Upper lobe of left lung (tissue), 6 donors: ENCODE measurements at regions not wholly inside any gene's neighbourhood (a gene's known extent, or its start where the extent isn't known, plus 50 kb on each side); places are given as distances from the start of the nearest gene placed in this dataset.

Experiments
- ATAC-seq, 2 donors: fragments of 200-7000 bp; cut with Tn5 transposase; one replicate each; pipeline ENCODE4 v1.9.1; 2022; ENCODE audit warnings: mild to moderate bottlenecking in 2 of 2, moderate library complexity in 2 of 2; ENCODE audit not compliant: low FRiP score in 2 of 2
- DNase-seq, 2 donors: peaks; one replicate each; pipeline ENCODE4 v3.0.0-alpha.2; 2019 to 2020
- H3K27ac ChIP-seq, 4 donors: fragments of 200-600 bp; sonication (generic); one replicate each; pipeline ENCODE4 v1.5.1; 2016 to 2019
- H3K27me3 ChIP-seq, 4 donors: fragments of 200-600 bp; sonication (generic); one replicate each; pipeline ENCODE4 v1.5.1; 2017 to 2019
- H3K36me3 ChIP-seq, 4 donors: fragments of 200-600 bp; sonication (generic); one replicate each; pipeline ENCODE4 v1.5.1; 2016 to 2019
- H3K4me1 ChIP-seq, 4 donors: fragments of 200-600 bp; sonication (generic); one replicate each; pipeline ENCODE4 v1.5.1; 2018 to 2019
- H3K4me3 ChIP-seq, 4 donors: fragments of 200-600 bp; sonication (generic); one replicate each; pipeline ENCODE4 v1.5.1; 2017 to 2019; ENCODE audit warnings: mild to moderate bottlenecking in 2 of 4, moderate library complexity in 1 of 4
- H3K9me3 ChIP-seq, 4 donors: fragments of 200-600 bp; sonication (generic); one replicate each; pipeline ENCODE4 v1.5.1; 2018 to 2019
- EP300 ChIP-seq, 4 donors: sonication (generic); formaldehyde crosslinking; IDR thresholded peaks; one replicate each; pipeline ENCODE4 v1.5.1; 2017; ENCODE audit warnings: antibody characterized with exemption in 4 of 4, control low read depth in 2 of 4
- POLR2A ChIP-seq, 4 donors: fragments of 450-650 bp; IDR thresholded peaks; one replicate each; pipeline ENCODE4 v1.5.1; 2016 to 2017; ENCODE audit warnings: antibody characterized with exemption in 4 of 4, mild to moderate bottlenecking in 2 of 4
- POLR2AphosphoS5 ChIP-seq, 2 donors: sonication (generic); formaldehyde crosslinking; IDR thresholded peaks; one replicate each; pipeline ENCODE4 v1.5.1; 2017; ENCODE audit warnings: antibody characterized with exemption in 2 of 2
- WGBS, 2 donors: methylation state at CpG; one replicate each; pipeline ENCODE4 v1.1.5; 2017 to 2018; 5-methylcytosine and 5-hydroxymethylcytosine counted together
- TF ChIP-seq, protein P1 (sequence below), 6 experiments: fragments of 450-650 bp in 4 of 6; fragments of 200-600 bp in 2 of 6; sonication (generic) in 2 of 6; IDR thresholded peaks; one replicate each; pipeline ENCODE4 v1.5.1; 2016 to 2019; ENCODE audit warnings: antibody characterized with exemption in 6 of 6
- donor health status: DM: no; HTN: no; CAD: no; lungs with moderate emphysema.
- donor health status: DM: no; HTN: yes; CAD: no; lungs with severe emphysema.

DNA sequence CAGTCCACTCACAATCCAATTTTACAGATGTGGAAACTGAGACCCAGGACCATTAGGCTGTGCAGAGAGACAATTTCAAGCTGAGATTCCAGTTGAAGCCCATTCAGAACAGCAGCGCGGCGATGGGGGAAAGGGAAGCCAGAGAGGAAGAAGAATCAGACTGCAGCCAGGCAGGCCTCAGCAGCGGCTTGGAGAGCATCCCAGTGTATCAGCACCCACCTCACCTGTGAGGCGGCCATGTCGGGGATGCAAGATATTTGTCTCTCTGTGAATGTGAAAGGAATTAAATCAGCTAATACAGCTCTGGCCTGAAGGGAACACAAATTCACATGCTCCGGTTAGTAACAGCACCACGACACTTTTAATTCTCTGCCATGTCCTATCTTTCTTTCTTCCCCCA, 198.0 kb upstream of the SOX11 start:
- ATAC-seq: no peak
- Histone ChIP-seq H3K9me3 (no peaks in the 10 kb centered on the region), H3K4me3 (no peak overlapping the region), H3K4me1 (no peaks in the 10 kb centered on the region), H3K27ac (no peak overlapping the region), H3K36me3 (no peaks in the 10 kb centered on the region), H3K27me3 (no peaks in the 10 kb centered on the region)
- no peak for DNase-seq
- 95 to 97% methylated on average over 8 of the region's 8 CpGs for WGBS, 2 donors
- TF ChIP-seq POLR2AphosphoS5 (IDR thresholded peaks at IDR 0.05) (no peak), EP300 (IDR thresholded peaks at IDR 0.05) (no peak), POLR2A (IDR thresholded peaks at IDR 0.05) (no peak)
- TF ChIP-seq, protein P1, sequence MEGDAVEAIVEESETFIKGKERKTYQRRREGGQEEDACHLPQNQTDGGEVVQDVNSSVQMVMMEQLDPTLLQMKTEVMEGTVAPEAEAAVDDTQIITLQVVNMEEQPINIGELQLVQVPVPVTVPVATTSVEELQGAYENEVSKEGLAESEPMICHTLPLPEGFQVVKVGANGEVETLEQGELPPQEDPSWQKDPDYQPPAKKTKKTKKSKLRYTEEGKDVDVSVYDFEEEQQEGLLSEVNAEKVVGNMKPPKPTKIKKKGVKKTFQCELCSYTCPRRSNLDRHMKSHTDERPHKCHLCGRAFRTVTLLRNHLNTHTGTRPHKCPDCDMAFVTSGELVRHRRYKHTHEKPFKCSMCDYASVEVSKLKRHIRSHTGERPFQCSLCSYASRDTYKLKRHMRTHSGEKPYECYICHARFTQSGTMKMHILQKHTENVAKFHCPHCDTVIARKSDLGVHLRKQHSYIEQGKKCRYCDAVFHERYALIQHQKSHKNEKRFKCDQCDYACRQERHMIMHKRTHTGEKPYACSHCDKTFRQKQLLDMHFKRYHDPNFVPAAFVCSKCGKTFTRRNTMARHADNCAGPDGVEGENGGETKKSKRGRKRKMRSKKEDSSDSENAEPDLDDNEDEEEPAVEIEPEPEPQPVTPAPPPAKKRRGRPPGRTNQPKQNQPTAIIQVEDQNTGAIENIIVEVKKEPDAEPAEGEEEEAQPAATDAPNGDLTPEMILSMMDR (IDR thresholded peaks at IDR 0.05): no peak

DNA sequence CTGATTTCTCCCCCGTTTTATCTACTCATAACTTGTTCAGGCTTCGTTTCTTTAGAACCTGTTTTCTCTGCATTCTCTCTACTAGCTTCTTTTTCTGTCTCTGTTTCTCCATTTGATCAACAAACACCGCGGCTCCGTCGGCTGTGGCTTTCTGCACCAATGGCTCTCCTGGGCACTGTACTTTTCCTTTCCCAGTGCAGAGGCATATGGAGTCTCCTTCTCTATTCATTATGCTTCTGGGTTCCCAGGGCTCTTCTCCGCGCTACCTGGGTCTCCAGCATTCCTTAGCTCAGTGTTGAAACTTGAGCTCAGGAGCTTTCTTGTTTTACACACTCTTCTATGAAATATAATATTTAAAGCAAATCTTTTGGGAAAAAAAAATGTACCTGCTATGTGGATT, 196.6 kb upstream of the SOX11 start:
- no peak overlapping the region for H3K4me3 ChIP-seq
- no peak for ATAC-seq
- TF ChIP-seq POLR2AphosphoS5 (IDR thresholded peaks at IDR 0.05): no peak
- TF ChIP-seq EP300 (IDR thresholded peaks at IDR 0.05): no peak
- H3K36me3 ChIP-seq: no peaks in the 10 kb centered on the region
- H3K4me1 ChIP-seq: no peaks in the 10 kb centered on the region
- H3K27ac ChIP-seq: no peak overlapping the region
- H3K9me3 ChIP-seq: no peaks in the 10 kb centered on the region
- no peaks in the 10 kb centered on the region for H3K27me3 ChIP-seq
- no peak for DNase-seq
- WGBS, 2 donors: 61 to 70% methylated on average over 8 of the region's 8 CpGs

DNA sequence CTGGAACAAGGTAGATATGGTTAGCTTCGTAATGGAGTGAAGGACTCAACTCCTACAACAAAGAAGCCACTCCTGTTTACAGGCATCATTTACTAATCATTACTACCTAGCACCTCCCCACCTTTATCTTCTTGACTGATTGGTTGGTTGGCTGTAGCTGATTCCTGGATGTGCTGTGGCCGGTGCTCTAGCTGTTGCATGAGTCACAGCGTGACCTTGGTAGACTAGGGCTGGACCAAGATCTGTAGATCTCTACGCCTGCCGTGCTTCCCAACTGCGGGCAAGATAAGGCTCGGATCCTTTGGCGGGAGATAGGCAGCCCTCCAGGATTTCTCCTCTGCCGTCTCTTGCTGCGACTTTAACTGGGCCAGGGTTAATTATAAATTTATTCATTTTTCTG, 194.3 kb upstream of the SOX11 start:
- DNase-seq: no peak
- ATAC-seq: no peak
- WGBS, 2 donors: 95 to 96% methylated on average over 10 of the region's 10 CpGs

DNA sequence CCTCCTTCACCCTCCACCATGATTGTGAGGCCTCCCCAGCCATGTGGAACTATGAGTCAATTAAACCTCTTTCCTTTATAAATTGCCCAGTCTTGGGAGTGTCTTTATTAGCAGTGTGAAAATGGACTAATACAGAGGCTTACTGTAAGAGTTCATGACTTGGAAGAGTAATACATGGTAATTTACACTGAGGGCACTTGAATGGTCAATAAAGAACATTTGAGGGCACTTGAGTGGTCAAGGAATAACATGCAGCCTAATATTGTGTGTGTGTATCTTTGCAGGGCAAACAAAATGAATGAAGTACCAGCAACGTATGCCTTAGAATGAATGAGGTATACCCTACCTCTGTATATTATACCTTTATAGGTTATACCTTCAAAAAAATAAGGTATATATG, 190.4 kb upstream of the SOX11 start:
- DNase-seq (no peak), ATAC-seq (no peak)
- 74 to 81% methylated on average over 1 of the region's 1 CpG for WGBS, 2 donors
- no peaks in the 10 kb centered on the region for H3K27me3 ChIP-seq
- TF ChIP-seq EP300 (IDR thresholded peaks at IDR 0.05): no peak
- TF ChIP-seq, protein P1 (IDR thresholded peaks at IDR 0.05): no peak
- no peak for TF ChIP-seq POLR2A (IDR thresholded peaks at IDR 0.05)
- no peak for TF ChIP-seq POLR2AphosphoS5 (IDR thresholded peaks at IDR 0.05)
- no peaks in the 10 kb centered on the region for H3K4me1 ChIP-seq
- no peaks in the 10 kb centered on the region for H3K9me3 ChIP-seq
- H3K4me3 ChIP-seq: no peak overlapping the region
- no peak overlapping the region for H3K27ac ChIP-seq
- no peaks in the 10 kb centered on the region for H3K36me3 ChIP-seq

More for the DNA sequence above, 194.3 kb upstream of the SOX11 start:
- Histone ChIP-seq H3K9me3 (no peaks in the 10 kb centered on the region), H3K27ac (no peak overlapping the region), H3K4me1 (no peaks in the 10 kb centered on the region), H3K27me3 (no peaks in the 10 kb centered on the region), H3K4me3 (no peak overlapping the region), H3K36me3 (no peaks in the 10 kb centered on the region)
- TF ChIP-seq POLR2AphosphoS5 (IDR thresholded peaks at IDR 0.05): no peak
- TF ChIP-seq EP300 (IDR thresholded peaks at IDR 0.05): no peak
- TF ChIP-seq POLR2A (IDR thresholded peaks at IDR 0.05): no peak
- TF ChIP-seq, protein P1 (IDR thresholded peaks at IDR 0.05): no peak

DNA sequence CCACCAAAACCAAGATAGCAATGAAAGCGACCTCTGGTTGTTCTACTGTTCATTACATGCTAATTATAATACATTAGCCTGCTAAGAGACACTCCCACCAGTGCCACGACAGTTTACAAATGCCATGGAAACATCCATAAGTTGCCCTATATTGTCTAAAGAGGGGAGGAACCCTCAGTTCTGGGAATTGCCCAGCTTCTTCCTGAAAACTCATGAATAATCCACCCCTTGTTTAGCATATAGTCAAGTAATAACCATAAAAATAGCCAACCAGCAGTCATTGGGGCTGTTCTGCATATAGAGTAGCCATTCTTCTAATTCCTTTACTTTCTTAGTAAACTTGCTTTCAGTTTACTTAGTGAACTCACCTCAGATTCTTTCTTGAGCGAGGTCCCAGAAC, 189.8 kb upstream of the SOX11 start:
- 73 to 75% methylated on average over 3 of the region's 3 CpGs for WGBS, 2 donors
- Histone ChIP-seq H3K36me3 (no peaks in the 10 kb centered on the region), H3K27ac (no peak overlapping the region), H3K27me3 (no peaks in the 10 kb centered on the region), H3K4me1 (no peaks in the 10 kb centered on the region), H3K4me3 (no peak overlapping the region), H3K9me3 (no peaks in the 10 kb centered on the region)
- ATAC-seq (no peak), DNase-seq (no peak)
- no peak for TF ChIP-seq EP300 (IDR thresholded peaks at IDR 0.05)
- TF ChIP-seq POLR2A (IDR thresholded peaks at IDR 0.05): no peak
- TF ChIP-seq, protein P1 (IDR thresholded peaks at IDR 0.05): no peak
- no peak for TF ChIP-seq POLR2AphosphoS5 (IDR thresholded peaks at IDR 0.05)
